SK-N-SH treated with all-trans-retinoic acid at 6 μM for 48 hours (cell line): ENCODE measurements at regions not wholly inside any gene's neighbourhood (a gene's known extent, or its start where the extent isn't known, plus 50 kb on each side); places are given as distances from the start of the nearest gene placed in this dataset.

Source experiments
- GLIS3 ChIP-seq: fragments of 250-450 bp; sonication (Bioruptor Pico); IDR thresholded peaks from 2 replicates; pipeline ENCODE4 v1.5.0; 2020; ENCODE audit warnings: mild to moderate bottlenecking, moderate library complexity
- ISL1 ChIP-seq: fragments of 250-450 bp; sonication (Bioruptor Pico); IDR thresholded peaks from 2 replicates; pipeline ENCODE4 v2.1.2; 2022; ENCODE audit warnings: mild to moderate bottlenecking, moderate library complexity
- ZFP30 ChIP-seq: fragments of 450-650 bp; formaldehyde crosslinking; IDR thresholded peaks from 2 replicates; pipeline ENCODE4 v1.5.0; 2022; ENCODE audit warnings: mild to moderate bottlenecking, moderate library complexity
- ZNF565 ChIP-seq: fragments of 450-650 bp; formaldehyde crosslinking; conservative IDR thresholded peaks from 2 replicates; pipeline ENCODE4 v1.5.0; 2020; ENCODE audit warnings: low read depth, mild to moderate bottlenecking, moderate library complexity
- TF ChIP-seq, protein P1 (sequence below): fragments of 250-450 bp; sonication (Bioruptor Pico); IDR thresholded peaks from 2 replicates; pipeline ENCODE4 v1.5.0; 2020; ENCODE audit warnings: mild to moderate bottlenecking, moderate library complexity
- TF ChIP-seq, protein P2 (sequence below): fragments of 250-450 bp; sonication (Bioruptor Pico); IDR thresholded peaks from 2 replicates; pipeline ENCODE4 v1.8.0; 2020; ENCODE audit warnings: mild to moderate bottlenecking, moderate library complexity, borderline replicate concordance
- TF ChIP-seq, protein P3 (sequence below): fragments of 250-450 bp; sonication (Bioruptor Pico); IDR thresholded peaks from 2 replicates; pipeline ENCODE4 v1.5.1; 2021; ENCODE audit warnings: mild to moderate bottlenecking, moderate library complexity
- TF ChIP-seq, protein P4 (sequence below): fragments of 250-450 bp; sonication (Bioruptor Pico); IDR thresholded peaks from 2 replicates; pipeline ENCODE4 v1.8.0; 2021; ENCODE audit warnings: low read depth, mild to moderate bottlenecking, moderate library complexity, borderline replicate concordance

DNA sequence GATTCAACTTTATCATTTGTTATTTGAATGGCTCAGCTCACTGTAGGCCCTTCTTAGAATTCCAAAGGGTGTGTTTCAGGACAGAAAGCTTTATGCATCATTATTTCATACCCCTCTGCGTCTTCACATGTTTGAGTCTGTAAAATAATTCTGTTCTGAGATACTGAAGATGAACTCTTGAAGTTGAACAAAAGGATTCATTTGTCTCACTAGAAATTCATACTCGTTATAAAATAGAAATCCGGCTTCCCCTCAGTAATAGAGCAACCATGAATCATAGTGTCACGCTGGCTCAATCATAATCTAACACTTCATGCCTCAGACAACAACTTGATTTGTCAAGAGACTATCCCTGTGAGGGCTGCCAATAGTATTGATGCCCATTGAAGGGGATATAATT, 1015.4 kb upstream of the SEMA6D start:
- no peak for TF ChIP-seq ZNF565 (CRISPR knock-in tag)
- TF ChIP-seq, protein P1, sequence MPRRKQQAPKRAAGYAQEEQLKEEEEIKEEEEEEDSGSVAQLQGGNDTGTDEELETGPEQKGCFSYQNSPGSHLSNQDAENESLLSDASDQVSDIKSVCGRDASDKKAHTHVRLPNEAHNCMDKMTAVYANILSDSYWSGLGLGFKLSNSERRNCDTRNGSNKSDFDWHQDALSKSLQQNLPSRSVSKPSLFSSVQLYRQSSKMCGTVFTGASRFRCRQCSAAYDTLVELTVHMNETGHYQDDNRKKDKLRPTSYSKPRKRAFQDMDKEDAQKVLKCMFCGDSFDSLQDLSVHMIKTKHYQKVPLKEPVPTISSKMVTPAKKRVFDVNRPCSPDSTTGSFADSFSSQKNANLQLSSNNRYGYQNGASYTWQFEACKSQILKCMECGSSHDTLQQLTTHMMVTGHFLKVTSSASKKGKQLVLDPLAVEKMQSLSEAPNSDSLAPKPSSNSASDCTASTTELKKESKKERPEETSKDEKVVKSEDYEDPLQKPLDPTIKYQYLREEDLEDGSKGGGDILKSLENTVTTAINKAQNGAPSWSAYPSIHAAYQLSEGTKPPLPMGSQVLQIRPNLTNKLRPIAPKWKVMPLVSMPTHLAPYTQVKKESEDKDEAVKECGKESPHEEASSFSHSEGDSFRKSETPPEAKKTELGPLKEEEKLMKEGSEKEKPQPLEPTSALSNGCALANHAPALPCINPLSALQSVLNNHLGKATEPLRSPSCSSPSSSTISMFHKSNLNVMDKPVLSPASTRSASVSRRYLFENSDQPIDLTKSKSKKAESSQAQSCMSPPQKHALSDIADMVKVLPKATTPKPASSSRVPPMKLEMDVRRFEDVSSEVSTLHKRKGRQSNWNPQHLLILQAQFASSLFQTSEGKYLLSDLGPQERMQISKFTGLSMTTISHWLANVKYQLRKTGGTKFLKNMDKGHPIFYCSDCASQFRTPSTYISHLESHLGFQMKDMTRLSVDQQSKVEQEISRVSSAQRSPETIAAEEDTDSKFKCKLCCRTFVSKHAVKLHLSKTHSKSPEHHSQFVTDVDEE = no peak
- TF ChIP-seq, protein P2, sequence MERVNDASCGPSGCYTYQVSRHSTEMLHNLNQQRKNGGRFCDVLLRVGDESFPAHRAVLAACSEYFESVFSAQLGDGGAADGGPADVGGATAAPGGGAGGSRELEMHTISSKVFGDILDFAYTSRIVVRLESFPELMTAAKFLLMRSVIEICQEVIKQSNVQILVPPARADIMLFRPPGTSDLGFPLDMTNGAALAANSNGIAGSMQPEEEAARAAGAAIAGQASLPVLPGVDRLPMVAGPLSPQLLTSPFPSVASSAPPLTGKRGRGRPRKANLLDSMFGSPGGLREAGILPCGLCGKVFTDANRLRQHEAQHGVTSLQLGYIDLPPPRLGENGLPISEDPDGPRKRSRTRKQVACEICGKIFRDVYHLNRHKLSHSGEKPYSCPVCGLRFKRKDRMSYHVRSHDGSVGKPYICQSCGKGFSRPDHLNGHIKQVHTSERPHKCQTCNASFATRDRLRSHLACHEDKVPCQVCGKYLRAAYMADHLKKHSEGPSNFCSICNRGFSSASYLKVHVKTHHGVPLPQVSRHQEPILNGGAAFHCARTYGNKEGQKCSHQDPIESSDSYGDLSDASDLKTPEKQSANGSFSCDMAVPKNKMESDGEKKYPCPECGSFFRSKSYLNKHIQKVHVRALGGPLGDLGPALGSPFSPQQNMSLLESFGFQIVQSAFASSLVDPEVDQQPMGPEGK = no peak
- no peak for TF ChIP-seq ISL1 (CRISPR knock-in tag)
- TF ChIP-seq, protein P3, sequence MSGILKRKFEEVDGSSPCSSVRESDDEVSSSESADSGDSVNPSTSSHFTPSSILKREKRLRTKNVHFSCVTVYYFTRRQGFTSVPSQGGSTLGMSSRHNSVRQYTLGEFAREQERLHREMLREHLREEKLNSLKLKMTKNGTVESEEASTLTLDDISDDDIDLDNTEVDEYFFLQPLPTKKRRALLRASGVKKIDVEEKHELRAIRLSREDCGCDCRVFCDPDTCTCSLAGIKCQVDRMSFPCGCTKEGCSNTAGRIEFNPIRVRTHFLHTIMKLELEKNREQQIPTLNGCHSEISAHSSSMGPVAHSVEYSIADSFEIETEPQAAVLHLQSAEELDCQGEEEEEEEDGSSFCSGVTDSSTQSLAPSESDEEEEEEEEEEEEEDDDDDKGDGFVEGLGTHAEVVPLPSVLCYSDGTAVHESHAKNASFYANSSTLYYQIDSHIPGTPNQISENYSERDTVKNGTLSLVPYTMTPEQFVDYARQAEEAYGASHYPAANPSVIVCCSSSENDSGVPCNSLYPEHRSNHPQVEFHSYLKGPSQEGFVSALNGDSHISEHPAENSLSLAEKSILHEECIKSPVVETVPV (CRISPR knock-in tag) = no peak
- no peak for TF ChIP-seq ZFP30 (CRISPR knock-in tag)
- no peak for TF ChIP-seq GLIS3
- TF ChIP-seq, protein P4, sequence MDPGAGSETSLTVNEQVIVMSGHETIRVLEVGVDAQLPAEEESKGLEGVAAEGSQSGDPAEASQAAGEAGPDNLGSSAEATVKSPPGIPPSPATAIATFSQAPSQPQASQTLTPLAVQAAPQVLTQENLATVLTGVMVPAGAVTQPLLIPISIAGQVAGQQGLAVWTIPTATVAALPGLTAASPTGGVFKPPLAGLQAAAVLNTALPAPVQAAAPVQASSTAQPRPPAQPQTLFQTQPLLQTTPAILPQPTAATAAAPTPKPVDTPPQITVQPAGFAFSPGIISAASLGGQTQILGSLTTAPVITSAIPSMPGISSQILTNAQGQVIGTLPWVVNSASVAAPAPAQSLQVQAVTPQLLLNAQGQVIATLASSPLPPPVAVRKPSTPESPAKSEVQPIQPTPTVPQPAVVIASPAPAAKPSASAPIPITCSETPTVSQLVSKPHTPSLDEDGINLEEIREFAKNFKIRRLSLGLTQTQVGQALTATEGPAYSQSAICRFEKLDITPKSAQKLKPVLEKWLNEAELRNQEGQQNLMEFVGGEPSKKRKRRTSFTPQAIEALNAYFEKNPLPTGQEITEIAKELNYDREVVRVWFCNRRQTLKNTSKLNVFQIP = no peak
